Cardiac muscle cell (in vitro differentiated cells and primary cell): ENCODE measurements at regions not wholly inside any gene's neighbourhood (a gene's known extent, or its start where the extent isn't known, plus 50 kb on each side); places are given as distances from the start of the nearest gene placed in this dataset.

Experiments
- DNase-seq, 2 donors: peaks; one replicate each; pipeline versions ENCODE4 v3.0.0 to v3.0.0-alpha.2; 2010 to 2017; ENCODE audit warnings: low read depth in 1 of 2, low spot score in 1 of 2
- H3K27ac ChIP-seq: fragments of 200-600 bp; sonication (generic); 2 replicates; pipeline ENCODE4 v1.5.1; 2016
- H3K27me3 ChIP-seq: fragments of 200-600 bp; sonication (generic); 2 replicates; pipeline ENCODE4 v1.6.0; 2016; ENCODE audit warnings: control low read depth
- H3K36me3 ChIP-seq: fragments of 200-600 bp; sonication (generic); 2 replicates; pipeline ENCODE4 v1.5.1; 2016; ENCODE audit warnings: control low read depth
- H3K4me1 ChIP-seq: fragments of 200-600 bp; sonication (generic); 2 replicates; pipeline ENCODE4 v1.8.1; 2017; ENCODE audit warnings: low read depth, mild to moderate bottlenecking, mixed run types
- H3K4me3 ChIP-seq: fragments of 200-600 bp; sonication (generic); 2 replicates; pipeline ENCODE4 v1.5.1; 2016; ENCODE audit warnings: mild to moderate bottlenecking
- H3K9me3 ChIP-seq: fragments of 200-600 bp; sonication (generic); 2 replicates; pipeline ENCODE4 v1.5.1; 2017; ENCODE audit warnings: low read depth, mild to moderate bottlenecking, control low read depth
- TF ChIP-seq, protein P1 (sequence below): IDR thresholded peaks from 2 replicates; pipeline ENCODE4 v1.5.1; 2012; ENCODE audit warnings: low read depth, mild to moderate bottlenecking, low read length

DNA sequence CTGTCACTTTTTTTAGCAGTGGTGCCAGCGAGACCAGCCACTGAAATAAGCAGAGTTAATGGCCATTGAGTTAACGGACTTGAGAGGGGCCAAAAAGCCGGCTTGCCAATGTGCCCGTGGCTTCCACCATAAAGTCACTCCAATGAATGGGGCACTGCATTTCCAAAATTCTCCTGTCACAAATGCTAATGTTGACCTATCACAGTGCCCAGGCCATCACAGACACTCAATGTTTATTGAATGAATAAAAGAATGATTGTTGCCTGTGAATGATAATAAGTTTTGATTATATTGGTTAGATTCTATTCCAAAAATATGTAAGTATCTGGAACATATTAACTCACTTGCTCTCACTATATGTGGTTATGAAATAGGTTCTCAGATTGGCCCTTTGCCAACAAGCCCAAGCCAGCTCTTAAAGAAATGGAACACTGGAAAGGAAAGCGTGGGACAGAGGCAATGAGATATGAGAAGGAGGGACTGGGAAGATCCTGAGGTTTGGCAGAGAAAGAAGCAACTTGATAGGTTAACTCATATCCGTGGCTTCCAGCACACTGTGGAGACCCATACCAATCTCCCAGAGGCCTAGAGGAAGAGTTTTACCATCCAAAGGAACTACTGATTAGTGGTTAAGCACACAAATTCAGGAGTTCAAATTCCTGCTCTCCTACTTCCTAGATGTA is 108.7 kb downstream of the BTG1 start:
- TF ChIP-seq, protein P1, sequence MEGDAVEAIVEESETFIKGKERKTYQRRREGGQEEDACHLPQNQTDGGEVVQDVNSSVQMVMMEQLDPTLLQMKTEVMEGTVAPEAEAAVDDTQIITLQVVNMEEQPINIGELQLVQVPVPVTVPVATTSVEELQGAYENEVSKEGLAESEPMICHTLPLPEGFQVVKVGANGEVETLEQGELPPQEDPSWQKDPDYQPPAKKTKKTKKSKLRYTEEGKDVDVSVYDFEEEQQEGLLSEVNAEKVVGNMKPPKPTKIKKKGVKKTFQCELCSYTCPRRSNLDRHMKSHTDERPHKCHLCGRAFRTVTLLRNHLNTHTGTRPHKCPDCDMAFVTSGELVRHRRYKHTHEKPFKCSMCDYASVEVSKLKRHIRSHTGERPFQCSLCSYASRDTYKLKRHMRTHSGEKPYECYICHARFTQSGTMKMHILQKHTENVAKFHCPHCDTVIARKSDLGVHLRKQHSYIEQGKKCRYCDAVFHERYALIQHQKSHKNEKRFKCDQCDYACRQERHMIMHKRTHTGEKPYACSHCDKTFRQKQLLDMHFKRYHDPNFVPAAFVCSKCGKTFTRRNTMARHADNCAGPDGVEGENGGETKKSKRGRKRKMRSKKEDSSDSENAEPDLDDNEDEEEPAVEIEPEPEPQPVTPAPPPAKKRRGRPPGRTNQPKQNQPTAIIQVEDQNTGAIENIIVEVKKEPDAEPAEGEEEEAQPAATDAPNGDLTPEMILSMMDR, result no peak
- Histone ChIP-seq H3K4me1 (peaks cover 17% of the 10 kb centered on the region), H3K27me3 (no peaks in the 10 kb centered on the region), H3K36me3 (no peaks in the 10 kb centered on the region), H3K27ac (no peak overlapping the region), H3K4me3 (no peak overlapping the region), H3K9me3 (no peaks in the 10 kb centered on the region)
- DNase-seq, result peak in 1 of 2 donors; percentile 95

DNA sequence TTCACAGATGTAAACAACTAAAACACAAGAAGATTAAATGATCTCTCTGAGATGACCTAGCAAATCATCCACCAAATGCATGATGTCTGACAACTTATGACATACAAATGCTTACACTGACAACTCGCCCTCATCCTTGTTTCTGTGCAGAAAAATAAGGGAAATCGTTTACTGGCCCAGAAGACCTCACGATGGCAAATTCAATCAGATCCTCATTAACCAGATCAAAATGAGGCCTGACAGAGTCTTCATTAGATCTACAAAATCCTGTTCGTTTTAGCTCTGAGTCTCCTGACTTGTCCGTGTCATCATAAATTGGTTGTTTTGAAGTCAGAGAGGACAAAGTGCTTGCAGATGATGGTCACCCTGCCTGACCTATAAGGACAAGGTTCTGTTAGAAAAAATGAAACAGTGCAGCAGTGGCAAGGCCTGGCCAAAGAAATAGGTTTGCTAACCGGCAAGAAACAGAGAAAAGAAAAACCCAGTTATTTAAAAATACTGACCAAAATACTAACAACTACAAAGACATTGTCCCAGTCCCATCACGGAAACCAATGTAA is 109.5 kb downstream of the BTG1 start:
- no peaks in the 10 kb centered on the region for H3K27me3 ChIP-seq
- no peak overlapping the region for H3K4me3 ChIP-seq
- no peak for DNase-seq
- TF ChIP-seq, protein P1, result no peak
- no peaks in the 10 kb centered on the region for H3K9me3 ChIP-seq
- H3K27ac ChIP-seq, result no peak overlapping the region
- peaks cover 17% of the 10 kb centered on the region for H3K4me1 ChIP-seq
- H3K36me3 ChIP-seq, result no peaks in the 10 kb centered on the region

DNA sequence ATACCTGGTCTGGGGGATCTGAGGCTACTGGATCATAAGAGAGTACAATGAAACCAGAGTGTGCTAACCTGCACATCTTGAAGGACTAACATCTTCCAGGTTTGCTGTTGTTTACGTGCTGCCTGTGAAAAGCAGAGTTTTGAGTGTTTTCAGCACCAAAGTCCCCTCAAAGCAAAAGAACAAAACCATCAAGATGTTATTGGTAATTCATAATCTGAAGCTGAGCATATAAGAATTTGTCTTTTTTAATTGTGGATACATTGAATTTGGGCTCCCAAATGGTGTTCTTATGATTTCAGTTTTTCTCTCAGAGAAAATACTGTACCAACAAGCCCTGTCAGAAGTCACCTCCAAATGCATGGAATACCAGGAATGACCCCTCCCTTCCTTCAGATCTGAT is 110.2 kb downstream of the BTG1 start:
- no peak for DNase-seq
- no peaks in the 10 kb centered on the region for H3K36me3 ChIP-seq
- no peaks in the 10 kb centered on the region for H3K27me3 ChIP-seq
- H3K4me3 ChIP-seq, result no peak overlapping the region
- no peaks in the 10 kb centered on the region for H3K9me3 ChIP-seq
- TF ChIP-seq, protein P1, result no peak
- peaks cover 20% of the 10 kb centered on the region for H3K4me1 ChIP-seq
- no peak overlapping the region for H3K27ac ChIP-seq

DNA sequence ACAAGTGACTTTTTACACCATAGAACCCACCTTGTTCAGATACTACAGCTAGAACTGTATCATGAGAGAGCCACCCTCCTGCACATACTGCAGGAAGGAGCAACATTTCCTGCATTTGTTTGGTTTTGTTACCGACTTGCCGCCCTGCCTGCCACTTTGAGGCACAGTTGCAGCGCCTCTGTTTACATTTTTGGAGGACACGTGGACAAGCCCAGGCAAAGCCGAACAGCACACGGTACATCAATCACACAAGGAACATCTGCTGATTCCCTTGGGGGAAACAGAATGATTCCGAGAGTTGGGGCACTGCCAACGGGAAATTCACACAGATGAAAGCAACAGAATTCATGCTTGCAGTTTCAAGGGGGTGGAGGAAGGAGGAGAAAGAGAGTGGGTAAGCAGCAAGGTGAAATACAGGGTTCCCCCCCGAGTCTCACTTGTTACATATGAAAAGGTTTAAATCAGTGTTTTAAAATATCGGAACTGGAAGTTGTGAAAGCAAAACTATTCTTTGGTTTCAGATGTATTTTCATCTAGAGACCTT is 110.7 kb downstream of the BTG1 start:
- no peak overlapping the region for H3K27ac ChIP-seq
- DNase-seq, result peak in 1 of 2 donors; percentile 54
- no peaks in the 10 kb centered on the region for H3K36me3 ChIP-seq
- no peaks in the 10 kb centered on the region for H3K9me3 ChIP-seq
- TF ChIP-seq, protein P1, result no peak
- H3K4me3 ChIP-seq, result no peak overlapping the region
- peaks cover 26% of the 10 kb centered on the region for H3K4me1 ChIP-seq
- no peaks in the 10 kb centered on the region for H3K27me3 ChIP-seq

DNA sequence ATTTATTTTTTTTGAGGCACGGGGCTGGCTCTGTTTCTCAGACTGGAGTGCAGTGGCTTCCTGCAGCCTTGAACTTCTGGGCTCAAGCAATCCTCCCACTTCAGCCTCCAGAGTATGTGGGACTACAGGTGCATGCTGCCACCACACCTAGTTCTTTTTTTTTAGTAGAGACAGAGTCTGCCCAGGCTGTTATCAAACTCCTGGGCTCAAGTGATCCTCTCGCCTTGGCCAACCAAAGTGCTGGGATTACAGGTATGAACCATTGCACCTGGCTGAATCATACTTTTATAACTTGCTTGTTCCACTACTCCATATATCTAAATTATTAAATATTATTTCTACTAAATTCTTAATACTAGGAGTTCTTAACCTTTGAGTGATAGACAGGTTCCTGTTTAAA is 111.6 kb downstream of the BTG1 start:
- H3K9me3 ChIP-seq, result no peaks in the 10 kb centered on the region
- no peak overlapping the region for H3K4me3 ChIP-seq
- H3K27ac ChIP-seq, result no peak overlapping the region
- DNase-seq, result no peak
- TF ChIP-seq, protein P1, result no peak
- no peaks in the 10 kb centered on the region for H3K36me3 ChIP-seq
- no peaks in the 10 kb centered on the region for H3K27me3 ChIP-seq
- H3K4me1 ChIP-seq, result peaks cover 25% of the 10 kb centered on the region
